Skeletal muscle tissue (tissue), 3 donors: ENCODE measurements at regions not wholly inside any gene's neighbourhood (a gene's known extent, or its start where the extent isn't known, plus 50 kb on each side); places are given as distances from the start of the nearest gene placed in this dataset.
"Not testable (repeated sequence)": the region's sequence is repeated elsewhere in the genome, so short reads cannot be mapped to it uniquely, and the experiment has no call there.

Experiments
- H3K27ac ChIP-seq: one replicate; pipeline ENCODE4 v1.7.0; 2013; ENCODE audit warnings: mild to moderate bottlenecking, low read depth, low read length, inconsistent platforms
- H3K27me3 ChIP-seq, 3 donors: one replicate each; pipeline ENCODE4 v1.7.0; 2013; ENCODE audit warnings: low read length in 3 of 3; ENCODE audit not compliant: control insufficient read depth in 3 of 3, insufficient read depth in 3 of 3
- H3K36me3 ChIP-seq, 3 donors: one replicate each; pipeline ENCODE4 v1.7.0; 2013; ENCODE audit warnings: low read length in 3 of 3; ENCODE audit not compliant: control insufficient read depth in 3 of 3, insufficient read depth in 3 of 3
- H3K4me1 ChIP-seq, 3 donors: one replicate each; pipeline ENCODE4 v1.7.0; 2013; ENCODE audit warnings: low read length in 3 of 3, mild to moderate bottlenecking in 3 of 3; ENCODE audit not compliant: control insufficient read depth in 3 of 3, insufficient read depth in 3 of 3
- H3K4me3 ChIP-seq, 3 donors: one replicate each; pipeline ENCODE4 v1.7.0; 2013; ENCODE audit warnings: low read length in 3 of 3
- H3K9ac ChIP-seq, 3 donors: one replicate each; pipeline ENCODE4 v1.7.0; 2013; ENCODE audit warnings: low read length in 3 of 3, mild to moderate bottlenecking in 3 of 3, moderate library complexity in 2 of 3, low read depth in 1 of 3
- H3K9me3 ChIP-seq, 3 donors: one replicate each; pipeline ENCODE4 v1.7.0; 2013; ENCODE audit warnings: low read length in 3 of 3; ENCODE audit not compliant: control insufficient read depth in 3 of 3
- donor health status: Osteomylitis.

DNA sequence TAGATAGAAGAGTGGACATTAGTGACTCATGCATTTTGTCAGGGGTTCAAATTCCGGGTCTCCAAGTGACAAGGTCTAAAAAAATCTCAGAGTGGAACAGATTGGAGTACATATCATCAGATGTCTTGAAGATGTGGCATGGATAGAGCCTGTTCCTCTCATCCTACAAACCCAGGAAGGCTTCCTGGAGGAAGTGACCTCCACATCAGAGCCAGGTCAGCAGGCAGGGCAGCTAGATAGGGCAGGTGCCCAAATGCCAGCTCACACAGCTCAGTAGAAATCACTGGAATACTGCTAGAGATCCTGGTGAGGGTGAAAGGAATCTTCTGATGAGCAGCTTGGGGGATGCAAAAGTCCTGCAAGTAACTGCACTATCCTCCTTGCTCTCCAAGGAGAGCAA, 196.6 kb upstream of the SDK2 start:
- Histone ChIP-seq H3K4me1 (no peaks in the 10 kb centered on the region), H3K4me3 (no peak overlapping the region), H3K27me3 (peaks cover 2 to 38% (median 18%) of the 10 kb centered on the region in 3 donors), H3K27ac (no peak overlapping the region), H3K36me3 (no peaks in the 10 kb centered on the region), H3K9ac (no peak overlapping the region), H3K9me3 (no peaks in the 10 kb centered on the region)

DNA sequence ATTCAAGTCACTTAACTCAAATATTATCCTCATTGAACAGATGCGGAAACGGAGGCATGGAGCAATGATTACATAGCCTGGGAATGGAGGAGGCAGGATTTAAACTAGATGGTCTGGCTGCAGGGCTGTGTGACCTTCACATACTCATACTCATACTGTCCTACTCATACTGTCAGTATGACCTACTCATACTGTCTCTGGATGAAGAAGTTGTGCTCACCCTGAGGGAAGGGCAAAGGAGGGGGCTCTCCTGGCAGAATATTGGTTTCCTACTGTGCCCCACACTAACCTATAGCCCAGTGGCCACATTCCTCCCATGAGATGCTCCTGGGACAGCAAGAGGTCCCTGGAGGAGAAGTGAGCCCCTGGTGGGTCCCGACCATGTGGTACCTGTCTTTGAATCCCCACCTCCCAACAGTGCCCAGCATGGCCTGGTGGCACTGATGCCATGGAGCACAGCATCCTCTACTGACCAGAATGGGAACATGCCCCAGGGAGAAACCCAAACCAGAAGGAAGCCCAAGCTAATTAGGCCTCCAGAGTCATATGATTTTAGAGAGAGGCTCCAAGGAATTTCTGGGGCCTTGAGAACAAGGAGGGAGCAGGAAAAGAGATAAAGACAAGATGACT, 197.3 kb upstream of the SDK2 start:
- H3K27ac ChIP-seq = no peak overlapping the region
- no peaks in the 10 kb centered on the region for H3K9me3 ChIP-seq
- no peaks in the 10 kb centered on the region for H3K36me3 ChIP-seq
- no peak overlapping the region for H3K4me3 ChIP-seq
- H3K9ac ChIP-seq = no peak overlapping the region
- H3K4me1 ChIP-seq = no peaks in the 10 kb centered on the region
- H3K27me3 ChIP-seq = peaks cover 2 to 35% (median 18%) of the 10 kb centered on the region in 3 donors

DNA sequence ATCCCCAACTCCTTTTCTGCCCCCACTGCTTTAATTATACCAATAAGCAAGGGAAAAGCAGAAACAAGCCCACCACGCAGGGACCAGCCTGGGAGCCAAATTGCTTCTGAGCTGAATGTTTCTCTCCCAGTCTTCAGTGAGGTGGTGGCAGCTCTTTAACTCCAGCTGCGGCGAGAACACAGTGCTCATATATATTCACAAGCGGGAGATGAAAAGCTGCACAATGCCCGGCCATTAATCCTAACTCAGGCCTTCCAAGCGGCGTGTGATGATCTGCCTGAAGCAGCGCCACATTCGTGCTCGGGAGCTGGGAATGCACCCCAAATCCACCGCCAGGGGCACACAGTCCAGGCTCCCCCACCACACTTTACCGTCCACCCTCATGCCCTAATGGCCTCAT, 203.7 kb upstream of the SDK2 start:
- H3K9ac ChIP-seq = no peak overlapping the region
- peaks cover 0 to 3% (median 3%) of the 10 kb centered on the region in 3 donors for H3K9me3 ChIP-seq
- H3K4me3 ChIP-seq = no peak overlapping the region
- H3K27me3 ChIP-seq = peaks cover 0 to 22% (median 9%) of the 10 kb centered on the region in 3 donors
- H3K27ac ChIP-seq = no peak overlapping the region
- H3K36me3 ChIP-seq = no peaks in the 10 kb centered on the region
- H3K4me1 ChIP-seq = no peaks in the 10 kb centered on the region

DNA sequence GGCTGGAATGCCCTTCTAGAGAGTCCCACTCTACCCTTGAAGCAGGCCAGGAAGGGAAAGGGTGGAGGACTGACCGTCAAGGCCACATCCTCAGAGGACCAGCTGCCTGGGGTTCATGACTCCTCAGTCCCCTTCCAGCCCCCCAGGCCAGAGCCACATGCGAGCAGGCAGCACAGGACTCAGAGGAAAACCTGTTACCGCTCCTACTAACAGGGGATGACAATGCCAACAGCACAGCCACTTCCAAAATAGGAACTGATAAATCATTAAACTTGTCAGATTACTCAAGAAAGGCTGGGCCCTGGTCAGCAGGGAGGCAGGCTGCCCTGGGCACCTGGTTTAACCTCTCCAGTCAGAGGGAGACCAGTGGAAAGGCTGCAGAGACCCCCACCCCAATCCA, 206.2 kb upstream of the SDK2 start:
- no peak overlapping the region for H3K9ac ChIP-seq
- no peaks in the 10 kb centered on the region for H3K36me3 ChIP-seq
- no peaks in the 10 kb centered on the region for H3K4me1 ChIP-seq
- no peak overlapping the region for H3K27ac ChIP-seq
- H3K4me3 ChIP-seq = no peak overlapping the region
- H3K9me3 ChIP-seq = peaks cover 3 to 6% (median 3%) of the 10 kb centered on the region in 3 donors
- H3K27me3 ChIP-seq = peaks cover 0 to 18% (median 4%) of the 10 kb centered on the region in 3 donors

DNA sequence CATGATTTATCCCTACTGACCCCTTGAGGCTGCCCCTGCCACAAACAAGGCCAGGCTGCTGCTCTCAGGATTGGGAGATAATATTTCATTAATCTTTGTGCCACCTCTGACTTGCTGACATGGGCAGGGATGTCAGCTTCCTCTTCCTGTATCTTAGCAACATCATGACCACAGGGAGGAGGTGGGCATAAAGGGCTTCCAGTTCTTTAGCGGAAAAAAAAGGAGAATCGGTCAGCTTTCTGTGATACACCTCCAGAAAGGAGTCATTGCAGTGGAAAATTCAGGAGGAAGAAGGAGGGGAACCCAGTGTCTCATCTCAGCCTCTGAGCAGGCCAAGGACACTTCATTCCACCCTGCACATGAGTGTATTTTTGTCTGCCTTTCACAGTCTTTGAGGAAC, 206.8 kb upstream of the SDK2 start:
- no peak overlapping the region for H3K27ac ChIP-seq
- no peaks in the 10 kb centered on the region for H3K36me3 ChIP-seq
- H3K4me3 ChIP-seq = no peak overlapping the region
- H3K27me3 ChIP-seq = peaks cover 3 to 18% (median 4%) of the 10 kb centered on the region in 3 donors
- peaks cover 3 to 7% (median 3%) of the 10 kb centered on the region in 3 donors for H3K9me3 ChIP-seq
- no peak overlapping the region for H3K9ac ChIP-seq
- H3K4me1 ChIP-seq = no peaks in the 10 kb centered on the region

DNA sequence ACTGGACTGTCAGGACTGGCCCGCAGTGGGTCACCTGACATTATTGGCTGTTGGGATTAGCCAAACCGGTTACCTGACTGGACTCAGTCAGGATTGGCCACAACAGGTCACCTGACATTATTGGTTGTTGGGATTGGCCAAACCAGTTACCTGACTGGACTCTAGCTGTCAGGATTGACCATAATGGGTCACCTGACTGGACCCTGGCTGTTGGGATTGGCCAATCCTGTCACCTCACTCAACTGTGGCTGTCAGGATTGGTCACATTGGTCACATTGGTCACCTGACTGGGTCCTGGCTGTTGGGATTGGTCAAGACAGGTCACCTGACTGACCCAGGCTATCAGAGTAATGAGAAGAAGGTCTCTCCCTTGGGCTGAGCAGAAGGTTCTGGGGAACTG, 207.7 kb upstream of the SDK2 start:
- no peak overlapping the region for H3K27ac ChIP-seq
- no peak overlapping the region for H3K4me3 ChIP-seq
- H3K4me1 ChIP-seq = no peaks in the 10 kb centered on the region
- no peak overlapping the region for H3K9ac ChIP-seq
- H3K36me3 ChIP-seq = no peaks in the 10 kb centered on the region
- peaks cover 3 to 16% (median 4%) of the 10 kb centered on the region in 3 donors for H3K27me3 ChIP-seq
- H3K9me3 ChIP-seq = peaks cover 3 to 7% (median 3%) of the 10 kb centered on the region in 3 donors

DNA sequence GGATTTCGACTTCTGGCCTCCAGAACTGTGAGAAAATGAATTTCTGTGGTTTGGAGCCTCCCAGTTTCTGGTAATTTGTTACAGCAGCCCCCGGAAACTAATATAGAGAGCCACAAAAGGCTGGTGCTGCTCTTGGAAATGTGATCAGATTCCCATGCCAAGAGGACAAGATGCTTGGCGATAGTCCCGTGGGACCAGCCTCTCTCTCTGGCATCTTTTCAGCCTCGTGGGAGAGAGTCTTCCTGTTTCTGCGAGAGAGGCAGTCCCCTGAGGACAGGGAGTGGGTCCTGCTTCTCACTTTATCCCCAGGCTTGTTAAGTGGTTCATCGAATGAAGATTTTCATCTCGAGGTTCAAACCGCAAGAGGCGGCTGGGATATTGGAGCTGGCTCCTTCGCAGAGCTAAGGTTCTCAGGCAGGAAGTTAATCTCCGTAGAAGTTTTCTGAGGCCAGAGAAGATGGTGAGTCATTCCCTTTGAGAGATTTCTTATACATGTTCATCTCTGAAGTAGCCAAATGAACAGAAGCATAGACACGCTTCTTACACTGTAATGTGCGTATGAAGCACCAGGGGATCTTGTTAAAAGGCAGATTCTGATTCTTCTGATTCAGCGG, 211.6 kb upstream of the SDK2 start:
- Histone ChIP-seq H3K27me3 (peaks cover 0 to 13% (median 3%) of the 10 kb centered on the region in 3 donors), H3K36me3 (no peaks in the 10 kb centered on the region), H3K27ac (no peak overlapping the region), H3K4me1 (no peaks in the 10 kb centered on the region), H3K9me3 (peaks cover 3 to 7% (median 3%) of the 10 kb centered on the region in 3 donors), H3K4me3 (no peak overlapping the region), H3K9ac (no peak overlapping the region)

DNA sequence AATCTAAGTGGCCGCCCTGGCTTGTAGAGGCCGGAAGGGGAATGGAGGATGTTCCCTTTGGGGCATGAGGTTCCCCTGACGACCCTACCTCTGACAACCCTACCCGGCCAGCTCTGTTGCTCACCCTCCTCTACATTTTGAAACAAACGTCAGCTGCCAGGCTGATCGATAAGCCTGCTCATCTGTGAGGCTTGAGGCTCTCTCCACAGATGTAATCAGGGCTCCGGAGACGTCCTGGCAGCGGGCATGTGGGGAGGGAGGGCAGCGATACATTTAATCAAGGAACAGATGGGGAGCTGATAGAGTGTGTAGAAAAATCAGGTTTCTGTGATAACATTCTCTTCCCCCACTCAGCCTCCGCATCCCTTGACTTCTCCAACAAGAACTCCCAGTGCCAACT, 212.3 kb upstream of the SDK2 start:
- H3K4me3 ChIP-seq = no peak overlapping the region
- H3K36me3 ChIP-seq = no peaks in the 10 kb centered on the region
- H3K27me3 ChIP-seq = peaks cover 0 to 12% (median 3%) of the 10 kb centered on the region in 3 donors
- H3K9ac ChIP-seq = no peak overlapping the region
- peaks cover 3 to 7% (median 3%) of the 10 kb centered on the region in 3 donors for H3K9me3 ChIP-seq
- H3K27ac ChIP-seq = no peak overlapping the region
- no peaks in the 10 kb centered on the region for H3K4me1 ChIP-seq

DNA sequence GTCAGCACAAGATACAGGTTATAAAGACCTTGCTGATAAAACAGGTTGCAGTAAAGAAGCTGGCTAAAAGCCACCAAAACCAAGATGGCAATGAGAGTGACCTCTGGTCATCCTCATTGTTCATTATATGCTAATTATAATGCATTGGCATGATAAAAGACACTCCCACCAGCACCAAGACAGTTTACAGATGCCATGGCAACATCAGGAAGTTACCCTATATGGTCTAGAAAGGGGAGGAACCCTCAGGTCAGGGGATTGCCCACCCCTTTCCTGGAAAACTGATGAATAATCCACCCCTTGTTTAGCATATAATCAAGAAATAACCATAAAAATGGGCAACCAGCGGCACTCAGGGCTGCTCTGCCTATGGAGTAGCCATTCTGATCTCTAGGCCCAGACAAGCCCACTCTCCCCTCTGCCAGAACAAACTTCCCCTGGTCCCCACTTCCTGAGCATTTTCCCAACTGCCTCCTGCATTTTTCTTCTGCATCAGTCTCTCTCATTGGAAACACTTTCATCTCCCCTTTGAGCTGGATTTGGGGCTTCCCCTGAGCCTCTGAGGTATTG, 215.3 kb upstream of the SDK2 start:
- H3K4me3 ChIP-seq, H3K36me3 ChIP-seq, H3K4me1 ChIP-seq, H3K9ac ChIP-seq, H3K9me3 ChIP-seq, H3K27ac ChIP-seq: not testable (repeated sequence)
- peaks cover 0 to 14% (median 3%) of the 10 kb centered on the region in 3 donors for H3K27me3 ChIP-seq

DNA sequence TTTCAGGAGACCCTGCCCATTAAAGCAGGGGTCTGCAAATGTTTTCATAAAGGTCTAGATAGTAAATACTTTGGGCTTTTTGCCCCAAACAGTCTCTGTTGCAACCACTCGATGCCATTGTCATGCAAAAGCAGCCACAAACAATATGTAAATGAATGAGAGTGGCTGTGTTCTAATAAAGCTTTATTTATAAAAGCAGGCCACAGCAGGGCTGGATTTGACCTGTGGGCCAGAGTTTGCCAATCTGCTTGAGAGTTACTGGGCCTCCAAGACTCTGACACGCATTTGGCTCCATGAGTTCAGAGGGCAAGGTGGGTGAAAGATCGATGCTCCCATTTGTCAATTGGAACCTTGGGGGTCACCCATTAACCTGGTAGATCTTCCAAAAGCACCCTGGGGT, 217.3 kb upstream of the SDK2 start:
- no peaks in the 10 kb centered on the region for H3K4me1 ChIP-seq
- H3K27me3 ChIP-seq = peaks cover 0 to 18% (median 0%) of the 10 kb centered on the region in 3 donors
- no peaks in the 10 kb centered on the region for H3K36me3 ChIP-seq
- no peak overlapping the region for H3K27ac ChIP-seq
- H3K9ac ChIP-seq = no peak overlapping the region
- H3K9me3 ChIP-seq = no peaks in the 10 kb centered on the region
- no peak overlapping the region for H3K4me3 ChIP-seq
